Tongue (tissue), 1 donor: ENCODE measurements at regions not wholly inside any gene's neighbourhood (a gene's known extent, or its start where the extent isn't known, plus 50 kb on each side); places are given as distances from the start of the nearest gene placed in this dataset.

Experiments used
- DNase-seq: peaks from one replicate; pipeline ENCODE4 v3.0.0-alpha.2; 2015

GRCh38 chr14:38847161-38847560 is 255.9 kb downstream of the SEC23A start:
- no peak for DNase-seq

- DNase-seq, result no peak
Observed at GRCh38 chr14:38839694-38840365, 263.2 kb downstream of the SEC23A start.

GRCh38 chr14:38838979-38839323 is 264.1 kb downstream of the SEC23A start:
- DNase-seq, result no peak

GRCh38 chr14:38838049-38838978 is 264.7 kb downstream of the SEC23A start:
- DNase-seq, result no peak

- DNase-seq, result no peak
Observed at GRCh38 chr14:38837343-38838048, 265.5 kb downstream of the SEC23A start.

- DNase-seq, result no peak
Observed at GRCh38 chr14:38836539-38836938, 266.5 kb downstream of the SEC23A start.

- DNase-seq, result no peak
Observed at GRCh38 chr14:38835874-38836273, 267.2 kb downstream of the SEC23A start.

GRCh38 chr14:38828183-38828827 is 274.7 kb downstream of the SEC23A start:
- DNase-seq, result no peak

GRCh38 chr14:38824706-38825105 is 278.3 kb downstream of the SEC23A start:
- no peak for DNase-seq

GRCh38 chr14:38818555-38818954 is 284.5 kb downstream of the SEC23A start:
- no peak for DNase-seq

GRCh38 chr14:38808734-38809455 is 294.1 kb downstream of the SEC23A start:
- DNase-seq, result no peak

GRCh38 chr14:38799671-38800070 is 303.4 kb downstream of the SEC23A start:
- no peak for DNase-seq

- DNase-seq, result no peak
Observed at GRCh38 chr14:38794677-38795076, 308.4 kb downstream of the SEC23A start.

- DNase-seq, result no peak
Observed at GRCh38 chr14:38791862-38792261, 311.2 kb downstream of the SEC23A start.

GRCh38 chr14:38790916-38791315 is 312.1 kb downstream of the SEC23A start:
- DNase-seq, result no peak

- no peak for DNase-seq
Observed at GRCh38 chr14:38789805-38790204, 313.2 kb downstream of the SEC23A start.

- no peak for DNase-seq
Observed at GRCh38 chr14:38788060-38788459, 315.0 kb downstream of the SEC23A start.

- no peak for DNase-seq
Observed at GRCh38 chr14:38786921-38787320, 316.1 kb downstream of the SEC23A start.

- no peak for DNase-seq
Observed at GRCh38 chr14:38777401-38777800, 325.6 kb downstream of the SEC23A start.

- peak; percentile 5 for DNase-seq
Observed at GRCh38 chr14:38775986-38776385, 327.0 kb downstream of the SEC23A start.

- DNase-seq, result no peak
Observed at GRCh38 chr14:38774162-38774561, 328.9 kb downstream of the SEC23A start.

GRCh38 chr14:38770251-38770650 is 332.8 kb downstream of the SEC23A start:
- DNase-seq, result no peak
